ENCODE measurements at regions not wholly inside any gene's neighbourhood (a gene's known extent, or its start where the extent isn't known, plus 50 kb on each side); places are given as distances from the start of the nearest gene placed in this dataset.

GRCh38 chr4:171626554-171626953 lies 186.7 kb upstream of the GALNTL6 start:
- no peak for TF ChIP-seq CTCF (IDR thresholded peaks at IDR 0.05; ENCODE audit: insufficient read depth, low read length)
- TF ChIP-seq POLR2AphosphoS5 (IDR thresholded peaks at IDR 0.05; ENCODE audit: low read depth), result no peak

Data from HL-60 (cell line).